ENCODE measurements at regions not wholly inside any gene's neighbourhood (a gene's known extent, or its start where the extent isn't known, plus 50 kb on each side); places are given as distances from the start of the nearest gene placed in this dataset.

DNA sequence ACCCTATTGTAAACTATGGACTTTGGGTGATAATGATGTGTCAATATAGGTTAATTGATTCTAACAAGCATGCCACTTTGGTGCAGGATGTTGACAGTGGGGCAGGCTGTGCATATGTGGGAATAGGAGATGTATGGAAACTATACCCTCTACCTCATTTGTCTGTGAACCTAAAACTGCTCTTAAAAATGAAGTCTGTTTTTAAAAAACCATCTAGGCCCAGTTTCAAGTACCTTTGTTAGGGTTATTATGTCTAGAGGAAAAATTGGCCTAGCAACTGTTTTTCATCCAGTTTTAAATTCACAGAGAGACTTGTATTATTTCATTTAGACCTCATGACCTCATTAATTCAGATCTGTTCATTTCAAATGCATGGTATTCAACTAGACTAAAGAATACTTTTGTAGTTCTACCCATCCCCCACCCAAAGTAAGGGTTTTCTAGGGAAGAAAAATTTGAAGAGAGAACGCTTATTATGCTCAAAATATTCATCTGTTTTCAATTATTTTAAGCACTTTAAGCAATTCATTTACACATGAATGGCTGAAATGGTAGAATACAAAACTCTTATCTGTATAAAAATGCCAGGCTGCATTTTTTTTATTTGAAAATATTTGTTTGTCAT, 1781.9 kb upstream of the MIR17HG start:
- no peaks in the 10 kb centered on the region for H3K36me3 Mint-ChIP-seq
- H3K27me3 Mint-ChIP-seq = no peaks in the 10 kb centered on the region
- ATAC-seq (no peak), DNase-seq (no peak)
- POLR2A ChIA-PET = no interaction called here
- H3K9me3 Mint-ChIP-seq = peaks cover 0 to 37% (median 2%) of the 10 kb centered on the region in 9 donors
- no peak overlapping the region for H3K4me3 Mint-ChIP-seq
- H3K4me1 Mint-ChIP-seq = no peaks in the 10 kb centered on the region
- no peak overlapping the region for H3K27ac Mint-ChIP-seq

GRCh38 chr13:89567025-89567424, 1780.5 kb upstream of the MIR17HG start:
- no peak for ATAC-seq
- no peaks in the 10 kb centered on the region for H3K36me3 Mint-ChIP-seq
- DNase-seq = no peak
- H3K4me3 Mint-ChIP-seq = no peak overlapping the region
- no peak overlapping the region for H3K27ac Mint-ChIP-seq
- H3K4me1 Mint-ChIP-seq = no peaks in the 10 kb centered on the region
- H3K9me3 Mint-ChIP-seq = peaks cover 0 to 47% (median 5%) of the 10 kb centered on the region in 9 donors
- POLR2A ChIA-PET = no interaction called here
- no peaks in the 10 kb centered on the region for H3K27me3 Mint-ChIP-seq

DNA sequence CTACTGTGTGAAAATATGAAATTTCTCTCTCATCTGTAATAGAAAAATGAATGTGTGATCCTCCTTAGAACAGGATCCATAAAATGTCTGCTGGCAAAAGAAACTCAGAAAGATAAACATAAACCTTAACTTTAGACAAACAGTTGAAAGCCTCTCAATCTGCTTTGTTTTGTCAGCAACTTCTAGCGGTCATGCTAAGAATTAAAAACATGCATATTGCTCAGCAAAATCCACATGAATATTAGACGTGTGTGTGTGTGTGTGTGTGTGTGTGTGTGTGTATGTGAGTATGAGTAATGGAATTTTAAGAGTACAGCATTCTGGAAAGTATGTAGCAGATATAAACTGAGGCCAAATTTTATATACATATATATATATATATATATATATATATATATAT, 1779.2 kb upstream of the MIR17HG start:
- Mint-ChIP-seq H3K9me3 (peaks cover 0 to 46% (median 4%) of the 10 kb centered on the region in 9 donors), H3K27me3 (no peaks in the 10 kb centered on the region), H3K27ac (no peak overlapping the region), H3K36me3 (no peaks in the 10 kb centered on the region), H3K4me1 (no peaks in the 10 kb centered on the region), H3K4me3 (no peak overlapping the region)
- POLR2A ChIA-PET = no interaction called here
- ATAC-seq (no peak), DNase-seq (no peak)

DNA sequence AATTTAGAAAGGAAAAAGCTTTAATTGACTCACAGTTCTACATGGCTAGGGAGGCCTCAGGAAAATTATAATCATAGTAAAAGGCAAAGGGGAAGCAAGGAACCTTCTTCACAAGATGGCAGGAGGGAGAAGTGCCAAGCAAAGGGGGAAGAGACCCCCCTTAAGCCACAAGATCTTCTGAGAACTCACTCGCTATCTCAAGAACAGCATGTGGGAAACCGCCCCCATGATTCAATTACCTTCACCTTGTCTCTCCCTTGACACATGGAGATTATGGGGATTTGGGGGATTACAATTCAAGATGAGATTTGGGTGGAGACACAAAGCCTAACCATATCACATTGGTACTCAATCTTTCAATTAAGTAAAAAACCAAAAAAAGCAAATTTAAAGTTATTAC, 1778.7 kb upstream of the MIR17HG start:
- ATAC-seq = no peak
- no peak for DNase-seq
- POLR2A ChIA-PET = no interaction called here
- H3K4me3 Mint-ChIP-seq = no peak overlapping the region
- no peak overlapping the region for H3K27ac Mint-ChIP-seq
- H3K9me3 Mint-ChIP-seq = peaks cover 0 to 43% (median 4%) of the 10 kb centered on the region in 9 donors
- H3K36me3 Mint-ChIP-seq = no peaks in the 10 kb centered on the region
- H3K4me1 Mint-ChIP-seq = no peaks in the 10 kb centered on the region
- H3K27me3 Mint-ChIP-seq = no peaks in the 10 kb centered on the region

GRCh38 chr13:89571676-89572075, 1775.8 kb upstream of the MIR17HG start:
- H3K4me3 Mint-ChIP-seq = no peak overlapping the region
- DNase-seq (no peak), ATAC-seq (no peak)
- no peak overlapping the region for H3K27ac Mint-ChIP-seq
- POLR2A ChIA-PET = no interaction called here
- H3K27me3 Mint-ChIP-seq = no peaks in the 10 kb centered on the region
- H3K9me3 Mint-ChIP-seq = peaks cover 0 to 36% (median 4%) of the 10 kb centered on the region in 9 donors
- H3K36me3 Mint-ChIP-seq = no peaks in the 10 kb centered on the region
- H3K4me1 Mint-ChIP-seq = no peaks in the 10 kb centered on the region

DNA sequence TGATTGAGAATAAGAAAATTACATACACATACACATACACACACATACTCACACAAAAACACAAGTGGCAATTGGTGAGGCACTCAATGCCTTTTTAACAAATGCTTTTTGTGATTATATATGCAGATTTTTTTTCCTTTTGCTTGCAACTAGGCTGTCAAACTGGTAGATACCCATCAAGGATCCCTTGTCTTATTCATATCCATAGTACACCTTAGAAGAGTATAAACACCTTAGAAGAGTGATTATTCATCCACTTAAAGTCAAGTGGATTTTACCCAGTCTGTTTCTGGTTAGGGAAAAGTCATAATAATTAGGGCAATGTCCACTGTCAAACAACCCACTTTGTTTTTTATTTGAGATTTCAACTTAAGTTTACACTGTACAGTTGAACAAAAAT, 1773.4 kb upstream of the MIR17HG start:
- Mint-ChIP-seq H3K27ac (no peak overlapping the region), H3K4me3 (no peak overlapping the region), H3K9me3 (peaks cover 0 to 35% (median 4%) of the 10 kb centered on the region in 9 donors), H3K4me1 (no peaks in the 10 kb centered on the region), H3K36me3 (no peaks in the 10 kb centered on the region), H3K27me3 (no peaks in the 10 kb centered on the region)
- POLR2A ChIA-PET = no interaction called here
- ATAC-seq (no peak), DNase-seq (no peak)

DNA sequence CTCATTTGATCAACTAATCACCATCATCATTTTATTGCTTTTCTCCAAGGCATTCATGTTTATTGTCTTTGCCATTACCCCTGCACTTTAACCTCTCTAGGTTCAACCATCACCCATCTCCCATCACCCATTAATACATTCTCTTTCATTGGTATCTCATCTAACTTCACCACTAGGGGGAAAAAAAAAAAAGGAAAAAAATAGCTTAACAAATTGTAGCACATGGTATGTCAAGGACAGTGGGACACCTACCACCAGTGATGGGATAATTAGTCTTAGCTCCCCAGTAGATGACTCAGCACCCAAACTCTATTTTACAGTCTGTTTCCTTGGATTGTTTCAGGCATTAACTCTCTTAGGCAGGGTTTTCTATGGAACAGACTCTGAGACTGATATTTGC, 1770.2 kb upstream of the MIR17HG start:
- POLR2A ChIA-PET = no interaction called here
- Mint-ChIP-seq H3K27ac (no peak overlapping the region), H3K4me3 (no peak overlapping the region), H3K9me3 (peaks cover 0 to 18% (median 3%) of the 10 kb centered on the region in 9 donors), H3K27me3 (no peaks in the 10 kb centered on the region), H3K4me1 (no peaks in the 10 kb centered on the region), H3K36me3 (no peaks in the 10 kb centered on the region)
- no peak for DNase-seq
- no peak for ATAC-seq

- POLR2A ChIA-PET = no interaction called here
- H3K4me3 Mint-ChIP-seq = no peak overlapping the region
Observed at GRCh38 chr13:89584058-89584620, 1763.3 kb upstream of the MIR17HG start.

GRCh38 chr13:89602655-89603054, 1744.8 kb upstream of the MIR17HG start:
- peaks cover 0 to 8% (median 0%) of the 10 kb centered on the region in 9 donors for H3K9me3 Mint-ChIP-seq
- ATAC-seq = no peak
- H3K27ac Mint-ChIP-seq = no peak overlapping the region
- H3K4me1 Mint-ChIP-seq = no peaks in the 10 kb centered on the region
- POLR2A ChIA-PET = no interaction called here
- DNase-seq = no peak
- H3K36me3 Mint-ChIP-seq = no peaks in the 10 kb centered on the region
- H3K27me3 Mint-ChIP-seq = no peaks in the 10 kb centered on the region
- no peak overlapping the region for H3K4me3 Mint-ChIP-seq

More at GRCh38 chr13:89584058-89584620, 1763.3 kb upstream of the MIR17HG start:
- Mint-ChIP-seq H3K36me3 (no peaks in the 10 kb centered on the region), H3K9me3 (peaks cover 0 to 19% (median 5%) of the 10 kb centered on the region in 9 donors), H3K4me1 (peaks cover 0 to 4% (median 0%) of the 10 kb centered on the region in 4 donors), H3K27me3 (no peaks in the 10 kb centered on the region), H3K27ac (no peak overlapping the region)
- no peak for ATAC-seq
- no peak for DNase-seq

- ATAC-seq (no peak), DNase-seq (no peak)
- Mint-ChIP-seq H3K27ac (no peak overlapping the region), H3K4me3 (no peak overlapping the region), H3K9me3 (peaks cover 0 to 10% (median 0%) of the 10 kb centered on the region in 9 donors), H3K27me3 (no peaks in the 10 kb centered on the region), H3K36me3 (no peaks in the 10 kb centered on the region), H3K4me1 (no peaks in the 10 kb centered on the region)
- POLR2A ChIA-PET = no interaction called here
Observed at GRCh38 chr13:89603187-89603586, 1744.3 kb upstream of the MIR17HG start.

DNA sequence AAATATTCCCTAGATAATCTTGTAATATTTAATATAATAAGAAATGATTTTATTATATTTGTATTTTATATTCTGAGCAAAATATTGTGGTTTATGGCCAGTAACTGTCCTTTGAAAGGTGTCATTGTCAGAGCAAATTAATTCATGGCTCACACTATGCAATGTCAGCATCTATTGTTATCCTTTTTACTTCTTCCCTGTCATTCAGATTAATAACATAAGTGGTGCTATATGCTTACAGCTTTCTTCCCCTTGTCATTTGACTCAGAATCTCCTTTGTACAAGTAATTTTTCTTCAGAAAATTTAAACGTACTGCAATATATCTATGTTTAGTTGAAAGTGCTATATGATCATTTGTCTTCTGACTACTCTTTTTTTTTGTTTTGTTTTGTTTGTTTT, 1738.2 kb upstream of the MIR17HG start:
- DNase-seq (no peak), ATAC-seq (no peak)
- H3K4me1 Mint-ChIP-seq = no peaks in the 10 kb centered on the region
- POLR2A ChIA-PET = no interaction called here
- no peaks in the 10 kb centered on the region for H3K36me3 Mint-ChIP-seq
- no peak overlapping the region for H3K27ac Mint-ChIP-seq
- H3K27me3 Mint-ChIP-seq = no peaks in the 10 kb centered on the region
- H3K4me3 Mint-ChIP-seq = no peak overlapping the region
- H3K9me3 Mint-ChIP-seq = peaks cover 0 to 23% (median 4%) of the 10 kb centered on the region in 9 donors

- Mint-ChIP-seq H3K27me3 (no peaks in the 10 kb centered on the region), H3K9me3 (peaks cover 0 to 23% (median 4%) of the 10 kb centered on the region in 9 donors), H3K4me1 (no peaks in the 10 kb centered on the region), H3K27ac (no peak overlapping the region), H3K36me3 (no peaks in the 10 kb centered on the region), H3K4me3 (no peak overlapping the region)
- ATAC-seq (no peak), DNase-seq (no peak)
- POLR2A ChIA-PET = no interaction called here
Observed at GRCh38 chr13:89610331-89610730, 1737.2 kb upstream of the MIR17HG start.

GRCh38 chr13:89610881-89611280, 1736.6 kb upstream of the MIR17HG start:
- DNase-seq = no peak
- Mint-ChIP-seq H3K4me1 (no peaks in the 10 kb centered on the region), H3K36me3 (no peaks in the 10 kb centered on the region), H3K4me3 (no peak overlapping the region), H3K27ac (no peak overlapping the region), H3K27me3 (no peaks in the 10 kb centered on the region), H3K9me3 (peaks cover 0 to 17% (median 4%) of the 10 kb centered on the region in 9 donors)
- POLR2A ChIA-PET = no interaction called here
- no peak for ATAC-seq

DNA sequence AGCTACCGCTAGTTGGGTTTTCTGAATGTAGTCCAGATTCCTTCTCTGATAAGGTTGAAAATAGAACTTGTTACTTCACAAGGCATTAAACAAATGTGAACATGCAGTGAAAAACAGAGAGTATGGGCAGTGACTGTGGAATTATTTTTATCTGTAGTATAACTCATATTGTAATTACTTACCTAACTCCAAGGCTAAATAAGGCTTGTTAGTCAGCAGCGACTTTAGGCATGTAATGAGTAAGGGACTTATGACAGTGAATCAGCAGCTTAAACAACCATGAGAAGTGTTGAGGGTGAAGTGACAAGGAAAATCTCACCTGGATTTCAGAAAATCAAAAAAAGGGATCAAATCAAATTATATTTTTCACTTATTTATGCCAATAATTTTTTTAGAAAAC, 1719.5 kb upstream of the MIR17HG start:
- H3K27me3 Mint-ChIP-seq = no peaks in the 10 kb centered on the region
- H3K27ac Mint-ChIP-seq = no peak overlapping the region
- POLR2A ChIA-PET = no interaction called here
- no peak overlapping the region for H3K4me3 Mint-ChIP-seq
- ATAC-seq = no peak
- H3K9me3 Mint-ChIP-seq = peaks cover 0 to 19% (median 4%) of the 10 kb centered on the region in 9 donors
- no peaks in the 10 kb centered on the region for H3K36me3 Mint-ChIP-seq
- DNase-seq = no peak
- no peaks in the 10 kb centered on the region for H3K4me1 Mint-ChIP-seq

Data from naive thymus-derived CD8-positive, alpha-beta T cell (primary cell).